GM23248 (cell line): ENCODE measurements at regions not wholly inside any gene's neighbourhood (a gene's known extent, or its start where the extent isn't known, plus 50 kb on each side); places are given as distances from the start of the nearest gene placed in this dataset.

ENCODE experiments used
- EZH2 ChIP-seq: fragments of 200-600 bp; sonication (generic); IDR thresholded peaks from 2 replicates; pipeline ENCODE4 v1.6.1; 2018; ENCODE audit warnings: antibody characterized with exemption, mild to moderate bottlenecking; ENCODE audit not compliant: insufficient read depth, poor library complexity, severe bottlenecking
- EZH2phosphoT487 ChIP-seq: fragments of 200-600 bp; sonication (generic); IDR thresholded peaks from 2 replicates; pipeline ENCODE4 v1.6.1; 2018; ENCODE audit warnings: antibody characterized with exemption, moderate library complexity, mild to moderate bottlenecking, low read depth; ENCODE audit not compliant: insufficient read depth

- TF ChIP-seq EZH2 (no peak), EZH2phosphoT487 (no peak)
Measured at GRCh38 chr1:104946558-104947210, 1197.0 kb downstream of the AMY1C start.
